H1 (cell line): ENCODE measurements at regions not wholly inside any gene's neighbourhood (a gene's known extent, or its start where the extent isn't known, plus 50 kb on each side); places are given as distances from the start of the nearest gene placed in this dataset.

ENCODE experiments used
- CTCF ChIA-PET: fragments of 300-600 bp; sonication (Branson Sonifier 250); formaldehyde crosslinking; loops from one replicate; lab custom pipeline; 2021; ENCODE audit not compliant: partially characterized antibody; lab: Charles Lee
- POLR2A ChIA-PET: fragments of 300-600 bp; sonication (Branson Sonifier 250); formaldehyde crosslinking; loops from one replicate; lab custom pipeline; 2021; ENCODE audit warnings: inconsistent platforms; ENCODE audit not compliant: partially characterized antibody; lab: Charles Lee
- DNase-seq, 2 experiments: peaks; one replicate each; pipeline versions ENCODE4 v3.0.0 to v3.0.0-alpha.2; 2010 to 2022; ENCODE audit warnings: low spot score in 2 of 2, low read depth in 1 of 2, mixed read lengths in 1 of 2
- FAIRE-seq: peaks from 2 replicates; lab custom pipeline; 2011; peaks lifted over from hg19 to GRCh38; lab: Jason Lieb, UNC
- H2AFZ ChIP-seq: 2 replicates; pipeline ENCODE4 v1.8.1; 2012; ENCODE audit warnings: low read length, inconsistent platforms
- H2AK5ac ChIP-seq: 2 replicates; pipeline ENCODE4 v1.6.1; 2013; ENCODE audit warnings: low read depth, low read length
- H2BK120ac ChIP-seq: replicated peaks from 2 replicates; pipeline ENCODE3; 2013; ENCODE audit warnings: low read depth, low read length, inconsistent platforms
- H2BK12ac ChIP-seq: 2 replicates; pipeline ENCODE4 v1.6.1; 2013; ENCODE audit warnings: low read depth, low read length
- H2BK15ac ChIP-seq: 2 replicates; pipeline ENCODE4 v1.6.1; 2013; ENCODE audit warnings: low read length
- H2BK20ac ChIP-seq: 2 replicates; pipeline ENCODE4 v1.6.1; 2013; ENCODE audit warnings: low read length
- H2BK5ac ChIP-seq: 2 replicates; pipeline ENCODE4 v1.6.1; 2013; ENCODE audit warnings: low read depth, low read length
- H3K14ac ChIP-seq: 2 replicates; pipeline ENCODE4 v1.6.1; 2013; ENCODE audit warnings: inconsistent platforms; ENCODE audit not compliant: insufficient read length
- H3K18ac ChIP-seq: 2 replicates; pipeline ENCODE4 v1.6.1; 2013; ENCODE audit warnings: low read length; ENCODE audit errors: extremely low read depth
- H3K23ac ChIP-seq: 2 replicates; pipeline ENCODE4 v1.6.1; 2013; ENCODE audit warnings: inconsistent platforms; ENCODE audit not compliant: insufficient read length
- H3K23me2 ChIP-seq: 2 replicates; pipeline ENCODE4 v1.6.1; 2013; ENCODE audit warnings: low read depth, low read length
- H3K27ac ChIP-seq: 2 replicates; pipeline ENCODE4 v1.6.1; 2011; ENCODE audit warnings: low read depth, low read length, inconsistent platforms
- H3K27me3 ChIP-seq, 4 experiments: replicated peaks in 1 of 4; 1 replicate in 1 of 4; 2 replicates in 3 of 4; pipeline versions ENCODE4 v1.6.1 to v1.8.1; 2011 to 2013; ENCODE audit warnings: low read length in 3 of 4, mild to moderate bottlenecking in 3 of 4, inconsistent platforms in 2 of 4, mixed read lengths in 2 of 4, moderate library complexity in 1 of 4; ENCODE audit not compliant: control insufficient read depth in 3 of 4, insufficient read depth in 3 of 4; ENCODE audit errors: extremely low read depth in 1 of 4
- H3K36me3 ChIP-seq, 4 experiments: 2 replicates each; pipeline versions ENCODE4 v1.6.1 to v1.8.1; 2011 to 2013; ENCODE audit warnings: mild to moderate bottlenecking in 4 of 4, low read length in 3 of 4, moderate library complexity in 2 of 4, control low read depth in 1 of 4, inconsistent platforms in 1 of 4; ENCODE audit not compliant: insufficient read depth in 4 of 4, control insufficient read depth in 2 of 4
- H3K4ac ChIP-seq: replicated peaks from 2 replicates; pipeline ENCODE3; 2013; ENCODE audit warnings: low read length, low read depth, mixed read lengths, inconsistent platforms; ENCODE audit not compliant: insufficient read length
- H3K4me1 ChIP-seq, 4 experiments: replicated peaks in 1 of 4; 1 replicate in 1 of 4; 2 replicates in 3 of 4; pipeline versions ENCODE4 v1.6.1 to v1.8.1; 2011 to 2013; ENCODE audit warnings: low read length in 3 of 4, inconsistent platforms in 2 of 4, mixed read lengths in 1 of 4; ENCODE audit not compliant: insufficient read depth in 4 of 4, control insufficient read depth in 3 of 4
- H3K4me2 ChIP-seq, 2 experiments: 2 replicates each; pipeline versions ENCODE4 v1.6.1 to v1.8.1; 2011 to 2013; ENCODE audit warnings: low read depth in 2 of 2, low read length in 2 of 2, control low read depth in 1 of 2, inconsistent platforms in 1 of 2, mild to moderate bottlenecking in 1 of 2; ENCODE audit not compliant: insufficient read depth in 1 of 2
- H3K4me3 ChIP-seq, 4 experiments: fragments of 200-600, 300-600 bp in 1 of 4; sonication (generic), shearing (Covaris generic), sonication (Bioruptor Twin) in 1 of 4; 2 replicates each; pipeline versions ENCODE4 v1.5.1 to v1.8.1; 2011 to 2016; ENCODE audit warnings: low read length in 4 of 4, low read depth in 3 of 4, control low read depth in 2 of 4, inconsistent platforms in 2 of 4, mild to moderate bottlenecking in 2 of 4, mixed read lengths in 1 of 4, moderate library complexity in 1 of 4; ENCODE audit not compliant: insufficient read depth in 2 of 4; ENCODE audit errors: extremely low read depth in 1 of 4
- H3K56ac ChIP-seq: replicated peaks from 2 replicates; pipeline ENCODE3; 2013; ENCODE audit warnings: low read depth, mild to moderate bottlenecking, mixed read lengths, low read length, inconsistent platforms; ENCODE audit not compliant: insufficient read length
- H3K79me1 ChIP-seq: 2 replicates; pipeline ENCODE4 v1.6.1; 2013; ENCODE audit warnings: low read depth, low read length, control low read depth
- H3K79me2 ChIP-seq, 2 experiments: 2 replicates each; pipeline versions ENCODE4 v1.6.1 to v1.8.1; 2012 to 2013; ENCODE audit warnings: low read length in 2 of 2, mild to moderate bottlenecking in 2 of 2, inconsistent platforms in 1 of 2; ENCODE audit not compliant: insufficient read depth in 2 of 2, control insufficient read depth in 1 of 2
- H3K9ac ChIP-seq, 4 experiments: replicated peaks in 1 of 4; 1 replicate in 1 of 4; 2 replicates in 3 of 4; pipeline versions ENCODE4 v1.6.1 to v1.8.1; 2011 to 2013; ENCODE audit warnings: low read depth in 3 of 4, low read length in 3 of 4, control low read depth in 2 of 4, mild to moderate bottlenecking in 2 of 4, moderate library complexity in 2 of 4, inconsistent platforms in 1 of 4; ENCODE audit errors: extremely low read depth in 1 of 4
- H3K9me3 ChIP-seq, 2 experiments: 2 replicates each; pipeline versions ENCODE4 v1.6.1 to v1.8.1; 2012 to 2013; ENCODE audit warnings: mild to moderate bottlenecking in 2 of 2, moderate library complexity in 2 of 2, control low read depth in 1 of 2, inconsistent platforms in 1 of 2, low read depth in 1 of 2, low read length in 1 of 2, mixed read lengths in 1 of 2; ENCODE audit not compliant: insufficient read depth in 2 of 2
- H4K20me1 ChIP-seq, 2 experiments: replicated peaks in 1 of 2; 2 replicates each; pipeline versions ENCODE3 to v1.8.1; 2011 to 2013; ENCODE audit warnings: inconsistent platforms in 2 of 2, low read length in 2 of 2, mild to moderate bottlenecking in 1 of 2; ENCODE audit not compliant: insufficient read depth in 2 of 2, control insufficient read depth in 1 of 2
- H4K5ac ChIP-seq: 2 replicates; pipeline ENCODE4 v1.6.1; 2013; ENCODE audit warnings: low read length, low read depth, mixed read lengths, inconsistent platforms; ENCODE audit not compliant: insufficient read length
- H4K8ac ChIP-seq: 2 replicates; pipeline ENCODE4 v1.8.0; 2013; ENCODE audit warnings: mild to moderate bottlenecking, moderate library complexity, low read length, inconsistent platforms; ENCODE audit not compliant: insufficient read depth; ENCODE audit errors: extremely low read depth
- H4K91ac ChIP-seq: replicated peaks from 2 replicates; pipeline ENCODE3; 2013; ENCODE audit warnings: low read length, mixed read lengths, inconsistent platforms; ENCODE audit not compliant: insufficient read length
- KDM4A ChIP-seq: IDR thresholded peaks from one replicate; pipeline ENCODE4 v1.7.1; 2012; ENCODE audit warnings: low read depth, mild to moderate bottlenecking, moderate library complexity, low read length, inconsistent platforms; ENCODE audit not compliant: severe bottlenecking
- SRF ChIP-seq: IDR thresholded peaks from 2 replicates; pipeline ENCODE4 v1.6.1; 2011; ENCODE audit warnings: mild to moderate bottlenecking, low read depth, low read length, moderate library complexity
- YY1 ChIP-seq: IDR thresholded peaks from 2 replicates; pipeline ENCODE4 v1.6.1; 2011; ENCODE audit warnings: low read depth, mild to moderate bottlenecking, low read length
- WGBS, 2 experiments: shearing (Covaris generic) in 1 of 2; methylation state at CpG; one replicate each; pipeline versions ENCODE4 v1.1.6 to v1.1.7; 2013 to 2015; ENCODE audit warnings: low lambda C conversion rate in 2 of 2, mixed read lengths in 2 of 2, inconsistent platforms in 1 of 2, low coverage in 1 of 2, missing lambda C conversion rate in 1 of 2; ENCODE audit not compliant: insufficient replicate concordance in 2 of 2, insufficient coverage in 1 of 2, insufficient read length in 1 of 2; ENCODE audit errors: extremely low coverage in 1 of 2, missing lambda C conversion rate in 1 of 2; 5-methylcytosine and 5-hydroxymethylcytosine counted together

DNA sequence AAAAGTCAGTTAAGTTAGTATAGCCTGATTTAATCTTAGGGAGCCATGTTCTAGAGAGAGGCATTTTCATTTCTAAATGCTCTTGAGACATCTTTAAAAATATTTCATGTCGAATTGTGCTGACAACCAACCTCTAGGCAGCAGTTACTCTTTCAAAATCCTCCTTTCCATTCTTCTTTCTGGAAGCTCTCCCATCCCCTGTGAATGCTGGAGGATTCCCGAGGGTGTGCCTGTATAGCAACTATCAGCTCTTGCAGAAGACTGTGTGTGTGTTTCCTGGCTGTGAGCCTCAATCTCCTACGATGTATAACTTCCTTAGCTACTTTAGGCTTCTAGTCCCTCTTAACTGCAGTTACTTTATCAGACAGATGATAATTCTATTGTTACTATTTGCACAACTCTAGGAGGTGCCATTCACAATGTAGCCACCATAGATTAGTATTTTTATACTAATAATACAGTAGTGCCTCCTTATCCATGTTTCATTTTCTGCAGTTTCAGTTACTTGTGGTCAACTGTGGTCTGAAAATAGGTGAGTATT is 250.3 kb downstream of the EDEM1 start:
- Histone ChIP-seq H3K79me1 (no peaks in the 10 kb centered on the region), H2BK12ac (no peak overlapping the region), H3K56ac (no peak overlapping the region), H4K20me1 (no peaks in the 10 kb centered on the region), H4K5ac (no peak overlapping the region), H3K14ac (no peak overlapping the region), H3K23ac (no peak overlapping the region), H4K91ac (no peak overlapping the region), H3K36me3 (no peaks in the 10 kb centered on the region), H3K9me3 (no peaks in the 10 kb centered on the region), H3K27me3 (no peaks in the 10 kb centered on the region), H2BK15ac (no peak overlapping the region), H3K9ac (no peak overlapping the region), H4K8ac (no peak overlapping the region), H3K4me3 (no peak overlapping the region), H3K4ac (no peak overlapping the region), H2BK5ac (no peak overlapping the region), H2AFZ (no peak overlapping the region), H3K4me2 (no peak overlapping the region), H2BK120ac (no peak overlapping the region), H3K4me1 (no peaks in the 10 kb centered on the region), H3K27ac (no peak overlapping the region), H2AK5ac (no peak overlapping the region), H3K18ac (no peak overlapping the region), H3K79me2 (no peaks in the 10 kb centered on the region), H3K23me2 (no peaks in the 10 kb centered on the region), H2BK20ac (no peak overlapping the region)
- FAIRE-seq: no peak
- 84% methylated on average over 3 of the region's 3 CpGs; no CpG with 5 or more reads in 1 of the 2 experiments for WGBS, 2 experiments
- POLR2A ChIA-PET: no interaction called here
- CTCF ChIA-PET: no interaction called here
- no peak for DNase-seq
- TF ChIP-seq SRF (no peak), KDM4A (no peak), YY1 (no peak)
